ENCODE measurements at regions not wholly inside any gene's neighbourhood (a gene's known extent, or its start where the extent isn't known, plus 50 kb on each side); places are given as distances from the start of the nearest gene placed in this dataset.

- no peak for TF ChIP-seq OSR1 (CRISPR knock-in tag; IDR thresholded peaks at IDR 0.05)
- no peak for TF ChIP-seq PPARA (CRISPR knock-in tag; IDR thresholded peaks at IDR 0.05; ENCODE audit: borderline replicate concordance)
- no peak for TF ChIP-seq ESRRG (CRISPR knock-in tag; IDR thresholded peaks at IDR 0.05)
- no peak for TF ChIP-seq PATZ1 (CRISPR knock-in tag; IDR thresholded peaks at IDR 0.05; ENCODE audit: borderline replicate concordance)
- no peak for TF ChIP-seq ZFP3 (CRISPR knock-in tag; IDR thresholded peaks at IDR 0.05)
- no peak for TF ChIP-seq ARNTL (CRISPR knock-in tag; IDR thresholded peaks at IDR 0.05; ENCODE audit: borderline replicate concordance, low read depth)
- TF ChIP-seq CSRNP3 (CRISPR knock-in tag; IDR thresholded peaks at IDR 0.05) = no peak
- TF ChIP-seq TOX (CRISPR knock-in tag; IDR thresholded peaks at IDR 0.05; ENCODE audit: borderline replicate concordance) = no peak
Measured at GRCh38 chr15:60091911-60092310, 87.8 kb downstream of the FOXB1 start.
